ENCODE measurements at regions not wholly inside any gene's neighbourhood (a gene's known extent, or its start where the extent isn't known, plus 50 kb on each side); places are given as distances from the start of the nearest gene placed in this dataset.

- H3K4me1 Mint-ChIP-seq, result peaks cover 33% of the 10 kb centered on the region
- intact Hi-C loops (cut with DNase I, micrococcal nuclease), result no loop called here
- ChIA-PET CTCF (interaction anchor here (1.7 kb wide), 1 partner anchor 20 kb away, joined by 3 read pairs; no protein-coding TSS in a partner anchor), POLR2A (no interaction called here)
- no peaks in the 10 kb centered on the region for H3K27me3 Mint-ChIP-seq
- ATAC-seq (no peak), DNase-seq (no peak)
- no peaks in the 10 kb centered on the region for H3K36me3 Mint-ChIP-seq (ENCODE audit: low read depth)
- no peak overlapping the region for H3K27ac Mint-ChIP-seq
- H3K9me3 Mint-ChIP-seq (ENCODE audit: low read depth), result no peaks in the 10 kb centered on the region
- H3K4me3 Mint-ChIP-seq, result no peak overlapping the region
Observed at GRCh38 chr5:56649569-56649968, 165.8 kb upstream of the MAP3K1 start.

- no peaks in the 10 kb centered on the region for H3K27me3 Mint-ChIP-seq
- no peaks in the 10 kb centered on the region for H3K36me3 Mint-ChIP-seq (ENCODE audit: low read depth)
- H3K4me3 Mint-ChIP-seq, result no peak overlapping the region
- intact Hi-C loops (cut with DNase I, micrococcal nuclease), result no loop called here
- ATAC-seq (peak; percentile 83), DNase-seq (no peak)
- ChIA-PET POLR2A (interaction anchor here (1.0 kb wide), 1 partner anchor 22 kb away, joined by 3 read pairs; no protein-coding TSS in a partner anchor), CTCF (interaction anchor here (0.8 to 1.0 kb wide), 2 partner anchors 121 to 377 kb away, joined by 3 read pairs; no protein-coding TSS in a partner anchor)
- H3K27ac Mint-ChIP-seq, result no peak overlapping the region
- peaks cover 33% of the 10 kb centered on the region for H3K4me1 Mint-ChIP-seq
- no peaks in the 10 kb centered on the region for H3K9me3 Mint-ChIP-seq (ENCODE audit: low read depth)
Observed at GRCh38 chr5:56648460-56649034, 166.8 kb upstream of the MAP3K1 start.

DNA sequence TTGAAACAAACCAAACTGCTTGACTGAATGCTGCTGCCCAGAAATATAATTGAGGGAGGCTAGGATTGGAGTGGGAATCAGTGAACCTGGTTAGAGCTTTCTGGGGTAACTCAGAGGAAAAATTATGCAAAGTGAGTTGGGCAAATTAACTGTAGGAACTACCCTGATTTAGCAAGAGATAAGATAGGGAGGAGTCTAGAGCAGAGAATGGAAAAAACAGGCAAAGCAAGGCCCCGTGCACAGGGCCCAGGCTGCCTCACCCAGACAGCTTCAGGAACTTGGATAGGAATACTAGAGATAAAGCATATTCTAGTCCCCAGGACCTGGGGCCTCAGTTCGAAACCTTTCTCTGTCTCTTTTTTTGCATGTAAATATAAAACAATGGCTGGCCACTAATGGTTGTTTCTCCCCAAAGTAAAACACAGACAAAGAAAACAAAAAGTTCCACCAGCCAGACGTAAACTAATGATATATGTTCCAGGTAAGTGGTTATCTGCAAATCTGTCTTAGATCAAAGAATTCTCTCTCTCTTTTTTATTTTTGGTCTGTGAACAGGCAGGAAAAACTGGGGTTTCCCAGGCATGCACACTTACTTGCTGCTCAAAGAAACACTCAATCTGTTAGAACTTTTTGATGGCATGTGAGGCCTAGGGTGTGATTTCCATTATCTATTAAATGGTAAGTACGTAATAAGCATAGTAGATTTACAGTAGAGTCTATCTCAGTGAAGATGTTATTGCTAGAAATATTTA is 168.1 kb upstream of the MAP3K1 start:
- no peak for ATAC-seq
- intact Hi-C loops (cut with DNase I, micrococcal nuclease), result no loop called here

GRCh38 chr5:56641635-56642260 is 173.6 kb upstream of the MAP3K1 start:
- Mint-ChIP-seq H3K27ac (no peak overlapping the region), H3K27me3 (no peaks in the 10 kb centered on the region), H3K4me3 (no peak overlapping the region), H3K36me3 (ENCODE audit: low read depth) (no peaks in the 10 kb centered on the region), H3K4me1 (peaks cover 26% of the 10 kb centered on the region), H3K9me3 (ENCODE audit: low read depth) (no peaks in the 10 kb centered on the region)
- no peak for ATAC-seq
- intact Hi-C loops (cut with DNase I, micrococcal nuclease), result no loop called here
- CTCF ChIA-PET, result interaction anchor here (0.5 to 0.6 kb wide), 2 partner anchors 307 to 1454 kb away, joined by 3 to 4 read pairs; no protein-coding TSS in a partner anchor
- POLR2A ChIA-PET, result interaction anchor here (0.5 kb wide), 1 partner anchor 12 kb away, joined by 3 read pairs; no protein-coding TSS in a partner anchor
- no peak for DNase-seq

More for the DNA sequence above, 168.1 kb upstream of the MAP3K1 start:
- Mint-ChIP-seq H3K27ac (no peak overlapping the region), H3K9me3 (ENCODE audit: low read depth) (no peaks in the 10 kb centered on the region), H3K36me3 (ENCODE audit: low read depth) (no peaks in the 10 kb centered on the region), H3K4me1 (peaks cover 33% of the 10 kb centered on the region), H3K27me3 (no peaks in the 10 kb centered on the region), H3K4me3 (no peak overlapping the region)
- POLR2A ChIA-PET, result no interaction called here
- CTCF ChIA-PET, result interaction anchor here (0.6 kb wide), 1 partner anchor 105 kb away, joined by 3 read pairs; no protein-coding TSS in a partner anchor
- DNase-seq, result no peak

GRCh38 chr5:56640763-56641406 is 174.5 kb upstream of the MAP3K1 start:
- Mint-ChIP-seq H3K4me3 (no peak overlapping the region), H3K27ac (no peak overlapping the region), H3K27me3 (no peaks in the 10 kb centered on the region), H3K9me3 (ENCODE audit: low read depth) (no peaks in the 10 kb centered on the region), H3K36me3 (ENCODE audit: low read depth) (no peaks in the 10 kb centered on the region), H3K4me1 (peaks cover 28% of the 10 kb centered on the region)
- CTCF ChIA-PET, result no interaction called here
- DNase-seq (no peak), ATAC-seq (no peak)
- POLR2A ChIA-PET, result no interaction called here
- intact Hi-C loops (cut with DNase I, micrococcal nuclease), result no loop called here

GRCh38 chr5:56639476-56639875 is 175.9 kb upstream of the MAP3K1 start:
- ChIA-PET CTCF (interaction anchor here (0.8 to 1.1 kb wide), 2 partner anchors 22 to 115 kb away, joined by 3 to 4 read pairs; no protein-coding TSS in a partner anchor), POLR2A (no interaction called here)
- H3K27ac Mint-ChIP-seq, result peak overlapping the region; percentile 35
- no peaks in the 10 kb centered on the region for H3K9me3 Mint-ChIP-seq (ENCODE audit: low read depth)
- no peak overlapping the region for H3K4me3 Mint-ChIP-seq
- intact Hi-C loops (cut with DNase I, micrococcal nuclease), result no loop called here
- H3K36me3 Mint-ChIP-seq (ENCODE audit: low read depth), result no peaks in the 10 kb centered on the region
- peaks cover 24% of the 10 kb centered on the region for H3K4me1 Mint-ChIP-seq
- DNase-seq (no peak), ATAC-seq (no peak)
- H3K27me3 Mint-ChIP-seq, result no peaks in the 10 kb centered on the region

DNA sequence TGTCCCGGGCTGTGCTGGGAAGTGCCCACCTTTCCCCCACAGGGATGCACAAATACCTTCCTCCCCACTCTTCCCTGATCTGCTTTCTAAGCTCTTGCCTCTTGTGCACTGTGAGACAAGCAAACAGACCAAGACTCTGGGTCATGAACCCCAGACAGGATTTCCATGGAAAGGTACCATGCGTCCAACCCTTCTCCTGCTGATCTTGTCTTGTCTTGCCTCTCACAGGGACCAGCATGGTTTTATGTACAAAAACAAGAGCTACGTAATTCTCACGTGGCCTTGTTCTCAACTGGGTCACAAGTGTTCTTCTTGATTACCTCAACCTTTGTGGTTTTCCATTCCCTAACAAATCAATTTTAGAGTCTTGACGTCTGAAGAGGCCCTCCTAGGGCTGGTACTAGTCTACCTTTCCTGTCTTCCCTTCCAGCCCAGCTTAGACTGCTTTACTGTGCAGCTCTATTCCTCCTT is 176.5 kb upstream of the MAP3K1 start:
- H3K27me3 Mint-ChIP-seq, result no peaks in the 10 kb centered on the region
- peak; percentile 89 for ATAC-seq
- intact Hi-C loops (cut with DNase I, micrococcal nuclease), result no loop called here
- POLR2A ChIA-PET, result no interaction called here
- no peak overlapping the region for H3K4me3 Mint-ChIP-seq
- H3K4me1 Mint-ChIP-seq, result peaks cover 24% of the 10 kb centered on the region
- H3K9me3 Mint-ChIP-seq (ENCODE audit: low read depth), result no peaks in the 10 kb centered on the region
- CTCF ChIA-PET, result interaction anchor here (0.8 to 1.1 kb wide), 2 partner anchors 21 to 116 kb away, joined by 3 to 4 read pairs; no protein-coding TSS in a partner anchor
- no peak for DNase-seq
- H3K36me3 Mint-ChIP-seq (ENCODE audit: low read depth), result no peaks in the 10 kb centered on the region
- peak overlapping the region; percentile 44 for H3K27ac Mint-ChIP-seq

GRCh38 chr5:56638061-56638621 is 177.2 kb upstream of the MAP3K1 start:
- ChIA-PET CTCF (interaction anchor here (1.1 kb wide), 1 partner anchor 21 kb away, joined by 3 read pairs; no protein-coding TSS in a partner anchor), POLR2A (interaction anchor here (0.6 kb wide), 1 partner anchor 19 kb away, joined by 5 read pairs; no protein-coding TSS in a partner anchor)
- ATAC-seq, result no peak
- Mint-ChIP-seq H3K4me1 (peaks cover 24% of the 10 kb centered on the region), H3K27ac (no peak overlapping the region), H3K36me3 (ENCODE audit: low read depth) (no peaks in the 10 kb centered on the region), H3K27me3 (no peaks in the 10 kb centered on the region), H3K4me3 (no peak overlapping the region), H3K9me3 (ENCODE audit: low read depth) (no peaks in the 10 kb centered on the region)
- intact Hi-C loops (cut with DNase I, micrococcal nuclease), result no loop called here
- DNase-seq, result no peak

DNA sequence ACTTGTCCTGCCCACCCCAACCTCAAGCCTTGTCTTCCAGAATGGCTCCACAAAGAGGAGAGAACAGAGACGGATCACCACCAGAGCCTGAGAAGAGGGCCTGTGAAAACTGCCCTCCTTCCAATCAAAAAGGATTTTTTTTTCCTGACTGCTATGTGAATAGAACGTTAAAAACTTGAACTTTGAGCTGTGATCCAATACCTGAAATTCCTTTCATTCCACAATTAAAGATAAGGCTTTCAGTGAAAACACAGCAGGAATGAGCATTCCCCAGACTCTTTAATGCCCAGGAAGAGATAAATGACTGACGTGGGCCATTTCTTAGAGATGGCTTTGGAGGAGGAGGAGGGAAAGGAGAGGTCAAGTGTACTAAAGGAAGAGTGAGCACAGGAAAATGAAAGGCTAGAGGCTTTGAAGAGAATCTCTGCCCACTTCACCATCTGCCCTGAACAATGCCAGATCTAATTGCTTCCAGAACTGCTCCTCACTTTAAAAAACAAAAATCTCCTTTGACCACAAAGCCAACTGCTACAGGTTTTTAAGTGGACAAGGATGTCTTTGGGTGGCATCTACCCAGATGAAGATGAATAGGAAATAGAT is 177.9 kb upstream of the MAP3K1 start:
- intact Hi-C loops (cut with DNase I, micrococcal nuclease), result no loop called here
- H3K9me3 Mint-ChIP-seq (ENCODE audit: low read depth), result no peaks in the 10 kb centered on the region
- CTCF ChIA-PET, result interaction anchor here (1.1 kb wide), 1 partner anchor 367 kb away, joined by 3 read pairs; no protein-coding TSS in a partner anchor

DNA sequence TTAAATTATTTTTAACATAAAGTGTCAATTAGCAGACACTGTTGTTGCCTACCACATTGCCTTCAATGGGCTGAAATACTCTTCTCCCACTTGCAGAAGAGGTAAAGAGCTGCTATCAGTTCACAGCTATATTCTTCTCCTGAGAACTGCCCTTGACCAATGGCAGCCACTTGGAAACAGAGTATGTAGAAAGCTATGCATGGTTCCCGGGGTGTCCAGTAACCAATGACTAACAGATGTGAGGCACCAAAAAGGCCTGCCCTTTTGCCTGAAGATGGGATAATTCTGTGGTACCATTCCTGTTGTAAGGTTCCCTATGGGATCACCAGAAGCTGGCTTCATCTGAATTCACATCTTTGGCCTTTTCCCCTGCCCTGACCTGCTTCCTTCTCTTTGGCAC is 181.4 kb upstream of the MAP3K1 start:
- H3K27me3 Mint-ChIP-seq, result no peaks in the 10 kb centered on the region
- CTCF ChIA-PET, result interaction anchor here (0.5 to 1.5 kb wide), 3 partner anchors 85 to 476 kb away, joined by 3 read pairs; no protein-coding TSS in a partner anchor
- intact Hi-C loops (cut with DNase I, micrococcal nuclease), result no loop called here
- POLR2A ChIA-PET, result no interaction called here
- DNase-seq (no peak), ATAC-seq (no peak)
- H3K36me3 Mint-ChIP-seq (ENCODE audit: low read depth), result no peaks in the 10 kb centered on the region
- H3K9me3 Mint-ChIP-seq (ENCODE audit: low read depth), result peaks cover 4% of the 10 kb centered on the region
- H3K27ac Mint-ChIP-seq, result no peak overlapping the region
- H3K4me3 Mint-ChIP-seq, result no peak overlapping the region
- peaks cover 13% of the 10 kb centered on the region for H3K4me1 Mint-ChIP-seq

More for the DNA sequence above, 177.9 kb upstream of the MAP3K1 start:
- no peak for DNase-seq
- Mint-ChIP-seq H3K27ac (no peak overlapping the region), H3K27me3 (no peaks in the 10 kb centered on the region), H3K36me3 (ENCODE audit: low read depth) (no peaks in the 10 kb centered on the region), H3K4me1 (peaks cover 24% of the 10 kb centered on the region), H3K4me3 (no peak overlapping the region)
- ATAC-seq, result no peak
- POLR2A ChIA-PET, result no interaction called here

All from activated CD4-positive, alpha-beta T cell treated with anti-CD3 and anti-CD28 coated beads for 36 hours (primary cell).